SK-N-MC (cell line): ENCODE measurements at regions not wholly inside any gene's neighbourhood (a gene's known extent, or its start where the extent isn't known, plus 50 kb on each side); places are given as distances from the start of the nearest gene placed in this dataset.

Source experiments
- DNase-seq: peaks from one replicate; pipeline ENCODE4 v3.0.0-alpha.2; 2011; ENCODE audit warnings: low read depth, low spot score
- H3K27ac ChIP-seq: fragments of 200-600 bp; sonication (generic); 2 replicates; pipeline ENCODE4 v1.5.1; 2016; ENCODE audit warnings: mixed run types
- H3K36me3 ChIP-seq: fragments of 200-600 bp; sonication (generic); 2 replicates; pipeline ENCODE4 v1.6.1; 2017; ENCODE audit warnings: antibody characterized with exemption, low read length, mixed read lengths; ENCODE audit not compliant: insufficient read depth
- H3K4me3 ChIP-seq: fragments of 200-600 bp; sonication (generic); 2 replicates; pipeline ENCODE4 v1.5.1; 2016
- H3K9ac ChIP-seq: fragments of 200-600 bp; sonication (generic); 2 replicates; pipeline ENCODE4 v1.8.0; 2017; ENCODE audit warnings: mixed run types, mixed read lengths; ENCODE audit not compliant: insufficient read length
- H3K9me3 ChIP-seq: fragments of 200-600 bp; sonication (generic); 2 replicates; pipeline ENCODE4 v1.6.1; 2017; ENCODE audit warnings: low read depth, mild to moderate bottlenecking, antibody characterized with exemption, low read length, moderate library complexity, mixed read lengths
- EZH2 ChIP-seq: fragments of 200-600 bp; sonication (generic); IDR thresholded peaks from one replicate; pipeline ENCODE4 v1.6.1; 2017; ENCODE audit warnings: antibody characterized with exemption
- FOXP2 ChIP-seq: optimal IDR thresholded peaks from 2 replicates; pipeline ENCODE3; 2011; ENCODE audit warnings: mild to moderate bottlenecking, moderate library complexity; ENCODE audit not compliant: insufficient read depth; ENCODE audit errors: extremely low read length, control extremely low read depth
- POLR2AphosphoS5 ChIP-seq: IDR thresholded peaks from 2 replicates; pipeline ENCODE4 v1.6.1; 2012; ENCODE audit warnings: mild to moderate bottlenecking, low read depth, low read length, borderline replicate concordance

GRCh38 chr4:67261971-67262370, 283.3 kb downstream of the CENPC start:
- Histone ChIP-seq H3K9ac (no peak overlapping the region), H3K27ac (no peak overlapping the region), H3K9me3 (no peaks in the 10 kb centered on the region), H3K36me3 (no peaks in the 10 kb centered on the region), H3K4me3 (no peak overlapping the region)
- no peak for DNase-seq
- no peak for TF ChIP-seq EZH2
- no peak for TF ChIP-seq POLR2AphosphoS5
- TF ChIP-seq FOXP2 = no peak

DNA sequence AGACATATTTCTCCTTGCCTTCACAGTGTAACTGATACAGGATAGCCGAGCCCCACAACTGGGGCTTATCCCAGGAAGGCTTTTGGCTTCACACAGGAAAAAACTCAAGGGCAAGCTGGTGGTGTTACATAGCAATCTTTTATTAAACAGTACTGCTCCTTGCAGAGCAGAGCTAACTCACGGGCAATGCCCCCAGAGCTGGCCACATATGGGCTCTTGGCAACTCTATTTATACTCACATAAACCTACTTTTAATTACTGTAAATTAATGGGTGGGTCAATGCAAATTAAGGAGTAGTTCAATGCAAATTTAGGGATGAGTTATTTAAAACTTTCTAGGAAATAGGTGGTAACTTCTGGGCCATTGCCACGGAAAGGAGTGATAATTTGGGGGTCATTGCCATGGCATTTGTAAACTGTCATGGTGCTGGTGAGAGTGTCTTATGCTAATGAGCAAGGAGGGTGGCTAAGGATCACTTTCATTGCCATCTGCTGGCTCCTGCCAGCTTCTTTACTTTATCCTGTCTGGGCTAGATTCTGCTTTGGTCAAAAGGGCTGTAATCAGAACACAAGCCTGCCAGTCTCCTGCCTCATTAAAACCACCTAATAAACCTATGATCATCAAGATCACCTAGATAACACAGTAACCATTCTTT, 288.8 kb downstream of the CENPC start:
- H3K9me3 ChIP-seq = no peaks in the 10 kb centered on the region
- TF ChIP-seq POLR2AphosphoS5 (no peak), FOXP2 (no peak), EZH2 (no peak)

DNA sequence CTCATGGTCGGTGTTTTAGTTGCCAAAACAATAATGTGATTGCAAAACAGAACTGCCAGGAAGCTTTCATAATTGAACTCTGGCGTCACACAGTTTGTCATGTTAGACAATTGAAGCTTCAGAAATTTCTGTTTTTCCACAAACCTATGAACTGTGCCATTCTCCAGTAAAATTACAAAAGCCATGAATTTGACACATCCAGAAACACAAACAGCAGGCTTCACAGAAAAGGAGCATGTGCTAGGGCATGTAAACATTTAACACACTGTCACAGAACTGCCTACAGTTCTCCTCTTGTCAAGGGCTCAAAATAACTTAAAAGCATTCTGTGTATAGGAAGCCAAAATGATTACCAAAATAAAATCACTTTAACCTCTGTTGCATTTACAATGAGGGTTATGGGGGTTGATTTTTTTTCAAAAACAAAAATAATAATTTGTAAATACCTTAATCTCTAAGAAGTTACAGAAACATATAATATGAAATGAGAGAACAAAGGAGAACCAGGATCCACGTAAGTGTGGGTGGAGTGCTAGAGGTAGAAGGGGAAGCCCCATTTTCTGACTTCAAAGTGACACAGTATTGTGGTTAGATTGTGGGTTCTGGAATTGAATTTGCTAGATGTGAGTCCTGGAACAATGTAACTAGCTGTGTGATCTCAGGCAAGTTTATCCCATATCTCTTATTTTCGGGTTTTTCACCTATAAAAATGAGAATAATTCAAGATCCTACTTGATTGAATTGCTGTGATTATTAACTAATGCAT, 295.0 kb downstream of the CENPC start:
- TF ChIP-seq POLR2AphosphoS5 (no peak), FOXP2 (no peak), EZH2 (no peak)
- Histone ChIP-seq H3K27ac (no peak overlapping the region), H3K9me3 (no peaks in the 10 kb centered on the region), H3K4me3 (no peak overlapping the region), H3K9ac (no peak overlapping the region), H3K36me3 (no peaks in the 10 kb centered on the region)
- DNase-seq = no peak

More for the DNA sequence above, 288.8 kb downstream of the CENPC start:
- H3K27ac ChIP-seq = no peak overlapping the region
- H3K9ac ChIP-seq = no peak overlapping the region
- no peaks in the 10 kb centered on the region for H3K36me3 ChIP-seq
- no peak overlapping the region for H3K4me3 ChIP-seq
- no peak for DNase-seq

DNA sequence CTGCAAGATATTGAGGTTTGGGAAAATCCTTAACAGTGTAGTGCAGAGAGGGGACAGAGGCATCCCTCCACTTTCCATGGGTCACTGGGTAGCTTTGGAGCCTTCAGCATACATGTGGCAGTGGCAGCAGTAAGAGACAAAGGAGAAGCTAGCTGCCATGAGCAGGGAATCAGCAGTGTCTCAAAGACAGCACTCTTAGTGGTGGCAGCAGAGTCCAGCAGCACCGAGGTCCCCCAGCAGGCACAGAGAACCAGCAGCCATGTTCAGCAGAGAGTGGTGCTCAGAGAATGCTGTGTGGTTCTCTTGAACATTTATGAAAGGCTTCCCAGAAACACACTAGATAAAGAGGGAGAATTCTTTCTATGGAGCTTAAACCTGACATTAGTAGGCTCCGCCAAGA, 308.5 kb downstream of the CENPC start:
- H3K27ac ChIP-seq = no peak overlapping the region
- no peak for DNase-seq
- TF ChIP-seq FOXP2 = no peak
- no peak for TF ChIP-seq POLR2AphosphoS5
- TF ChIP-seq EZH2 = no peak
- H3K4me3 ChIP-seq = no peak overlapping the region
- no peaks in the 10 kb centered on the region for H3K36me3 ChIP-seq
- no peaks in the 10 kb centered on the region for H3K9me3 ChIP-seq
- H3K9ac ChIP-seq = no peak overlapping the region

- no peak for DNase-seq
- no peak overlapping the region for H3K4me3 ChIP-seq
- no peaks in the 10 kb centered on the region for H3K36me3 ChIP-seq
- no peaks in the 10 kb centered on the region for H3K9me3 ChIP-seq
- no peak overlapping the region for H3K27ac ChIP-seq
- no peak overlapping the region for H3K9ac ChIP-seq
- TF ChIP-seq EZH2 (no peak), FOXP2 (no peak), POLR2AphosphoS5 (no peak)
Observed at GRCh38 chr4:67236318-67236717, 309.0 kb downstream of the CENPC start.

- H3K9ac ChIP-seq = no peak overlapping the region
- TF ChIP-seq POLR2AphosphoS5 = no peak
- TF ChIP-seq EZH2 = no peak
- TF ChIP-seq FOXP2 = no peak
- no peak overlapping the region for H3K4me3 ChIP-seq
- H3K9me3 ChIP-seq = no peaks in the 10 kb centered on the region
- no peak overlapping the region for H3K27ac ChIP-seq
- no peaks in the 10 kb centered on the region for H3K36me3 ChIP-seq
- DNase-seq = no peak
Observed at GRCh38 chr4:67234296-67234695, 311.0 kb downstream of the CENPC start.

- no peak for DNase-seq
Observed at GRCh38 chr4:67229148-67229547, 316.2 kb downstream of the CENPC start.

GRCh38 chr4:67220861-67221260, 324.4 kb downstream of the CENPC start:
- TF ChIP-seq POLR2AphosphoS5 = no peak
- TF ChIP-seq FOXP2 = no peak
- TF ChIP-seq EZH2 = no peak
- no peaks in the 10 kb centered on the region for H3K9me3 ChIP-seq

More at GRCh38 chr4:67229148-67229547, 316.2 kb downstream of the CENPC start:
- Histone ChIP-seq H3K9me3 (no peaks in the 10 kb centered on the region), H3K9ac (no peak overlapping the region), H3K36me3 (no peaks in the 10 kb centered on the region), H3K4me3 (no peak overlapping the region), H3K27ac (no peak overlapping the region)
- TF ChIP-seq EZH2 (no peak), FOXP2 (no peak), POLR2AphosphoS5 (no peak)

More at GRCh38 chr4:67220861-67221260, 324.4 kb downstream of the CENPC start:
- DNase-seq = no peak
- no peak overlapping the region for H3K9ac ChIP-seq
- H3K36me3 ChIP-seq = no peaks in the 10 kb centered on the region
- no peak overlapping the region for H3K4me3 ChIP-seq
- H3K27ac ChIP-seq = no peak overlapping the region
